OCI-LY7 (cell line): ENCODE measurements at regions not wholly inside any gene's neighbourhood (a gene's known extent, or its start where the extent isn't known, plus 50 kb on each side); places are given as distances from the start of the nearest gene placed in this dataset.

Experiments used
- CTCF ChIP-seq: fragments of 200-600 bp; sonication (generic); conservative IDR thresholded peaks from 2 replicates; pipeline ENCODE4 v1.5.1; 2014; ENCODE audit warnings: mild to moderate bottlenecking, antibody characterized with exemption, low read length, moderate library complexity, mixed read lengths
- EZH2phosphoT487 ChIP-seq: fragments of 200-600 bp; sonication (generic); IDR thresholded peaks from 2 replicates; pipeline ENCODE4 v1.6.1; 2018; ENCODE audit warnings: low read depth, borderline replicate concordance, mild to moderate bottlenecking, mixed run types, antibody characterized with exemption, low read length, moderate library complexity, mixed read lengths

- TF ChIP-seq CTCF (no peak), EZH2phosphoT487 (no peak)
Measured at GRCh38 chr7:22618528-22618927, 108.5 kb upstream of the IL6 start.
